Heart right ventricle (tissue), 16 donors: ENCODE measurements at regions not wholly inside any gene's neighbourhood (a gene's known extent, or its start where the extent isn't known, plus 50 kb on each side); places are given as distances from the start of the nearest gene placed in this dataset.

Experiments
- ATAC-seq, 8 donors: fragments of 200-7000 bp; cut with Tn5 transposase; one replicate each; pipeline ENCODE4 v1.9.1; 2020; ENCODE audit warnings: mild to moderate bottlenecking in 8 of 8, moderate library complexity in 8 of 8, moderate number of reproducible peaks in 1 of 8
- DNase-seq, 2 donors: peaks; one replicate each; pipeline ENCODE4 v3.0.0-alpha.2; 2020
- H3K27ac ChIP-seq, 10 donors: fragments of 200-600 bp; sonication (generic) in 2 of 10; one replicate each; pipeline versions ENCODE4 v1.5.0 to v1.8.0; 2020 to 2022; ENCODE audit warnings: mild to moderate bottlenecking in 3 of 10
- H3K27me3 ChIP-seq, 7 donors: fragments of 200-600 bp; one replicate each; pipeline ENCODE4 v1.8.0; 2021 to 2022; ENCODE audit warnings: mild to moderate bottlenecking in 2 of 7
- H3K36me3 ChIP-seq, 9 donors: fragments of 200-600 bp; sonication (generic) in 1 of 9; one replicate each; pipeline versions ENCODE4 v1.5.0 to v1.8.0; 2020 to 2022; ENCODE audit warnings: mild to moderate bottlenecking in 2 of 9
- H3K4me1 ChIP-seq, 9 donors: fragments of 200-600 bp; sonication (generic) in 1 of 9; one replicate each; pipeline versions ENCODE4 v1.5.0 to v1.8.0; 2020 to 2022; ENCODE audit warnings: mild to moderate bottlenecking in 4 of 9
- H3K4me3 ChIP-seq, 10 donors: fragments of 200-600 bp; sonication (generic) in 2 of 10; one replicate each; pipeline versions ENCODE4 v1.5.0 to v1.8.0; 2020 to 2022; ENCODE audit warnings: mild to moderate bottlenecking in 7 of 10, moderate library complexity in 2 of 10
- H3K9me3 ChIP-seq, 11 donors: fragments of 200-600 bp in 10 of 11; sonication (generic) in 2 of 11; one replicate each; pipeline versions ENCODE4 v1.5.0 to v1.8.0; 2013 to 2022; ENCODE audit warnings: mild to moderate bottlenecking in 2 of 11, control low read depth in 1 of 11, moderate library complexity in 1 of 11
- WGBS, 2 donors: extraction: QIAGEN DNeasy Blood & Tissue Kit; methylation state at CpG; one replicate each; pipeline ENCODE4 v1.1.7; 2013; ENCODE audit warnings: inconsistent platforms in 1 of 2; 5-methylcytosine and 5-hydroxymethylcytosine counted together
- intact Hi-C, 10 donors: fragments of 100-400 bp; cut with DNase I; formaldehyde crosslinking; loops; one replicate each; pipeline versions ENCODE4 v1.11.1 to v1.14.2; 2022
- TF ChIP-seq, protein P1 (sequence below), 9 donors: fragments of 200-600 bp; sonication (generic) in 2 of 9; IDR thresholded peaks; one replicate each; pipeline versions ENCODE4 v1.5.0 to v1.8.0; 2021 to 2022; ENCODE audit warnings: antibody characterized with exemption in 9 of 9, mild to moderate bottlenecking in 5 of 9, moderate library complexity in 1 of 9
- donor health status: Arrhythmogenic right ventricular cardiomyopathy.
- donor health status: ischemic (EF 13 %, LVEDD 7.1; RV severe dilation, severe dysfunction).
- donor health status: healthy with polysubstance abuse.
- donor health status: DM: no; HTN: yes; CAD: no.
- donor health status: DM: no; HTN: no; CAD: no.
- donor health status: ischemic (EF 25% LVEDD 6.9; RV normal size, moderate dysfunction).
- donor health status: ischemic (EF 25% LVEDD 5.7; RV mildly dilated, moderate dysfunction).
- donor health status: healthy.
- donor health status: DM: yes; HTN: yes; CAD: no.
- donor health status: Ischemic cardiomyopathy.
- donor health status: ischemic (EF 35%, LVEDD 5.7; RV mildly dilated, moderate dysfunction).
- donor health status: nonischemic (EF 11% LVEDD 7.7; RV severe dilation, severe dysfunction).
- donor health status: DM: yes; HTN: yes; CAD: no.
- donor health status: PGD.
- donor health status: ischemic (EF 29% LVEDD 5.4; RV normal size, mild dysfunction).
- donor health status: nonischemic (EF 23%, LVEDD 6.1; RV moderate dilation, normal function).

DNA sequence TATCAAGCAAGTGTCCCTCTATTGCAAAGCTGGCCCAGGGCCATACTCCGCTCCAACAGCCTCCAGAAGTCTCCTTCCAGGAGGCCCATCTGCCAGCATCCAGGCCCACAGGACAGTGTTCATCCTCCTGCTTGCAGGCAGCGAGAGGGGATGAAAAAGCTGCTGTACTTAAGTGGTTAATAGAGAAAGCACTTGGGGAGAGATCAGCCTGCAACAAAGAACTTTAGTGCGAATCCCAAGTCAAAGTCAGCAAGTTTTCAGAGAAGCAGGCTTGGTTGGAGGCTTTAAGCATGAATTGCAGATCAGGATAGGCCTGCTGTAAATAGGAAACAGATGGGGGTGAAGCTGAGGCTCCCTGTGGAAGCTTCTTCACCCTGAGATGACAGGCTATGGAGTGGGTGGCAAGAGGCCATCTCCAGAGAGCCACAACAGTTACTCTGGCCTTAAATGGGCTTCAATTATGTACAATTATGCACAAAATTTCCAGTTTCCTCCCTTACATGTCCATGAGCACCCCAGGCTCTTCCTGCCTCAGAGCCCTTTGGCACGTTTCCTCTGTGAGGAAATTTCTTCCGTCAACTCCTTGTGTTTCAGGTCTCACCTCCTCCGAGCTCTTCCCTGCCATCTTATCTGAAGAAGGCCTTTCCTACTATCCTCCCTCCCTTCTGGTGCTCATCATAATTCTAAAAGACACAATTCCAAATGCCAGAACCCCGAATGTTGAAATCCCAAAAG is 98.0 kb upstream of the NR3C1 start:
- WGBS, 2 donors, result 67 to 83% methylated on average over 7 of the region's 7 CpGs
- peak in 1 of 8 donors; percentile 37 for ATAC-seq
- peak overlapping the region in 3 of 10 donors; percentile 20 to 45 (median 28) for H3K27ac ChIP-seq
- no peaks in the 10 kb centered on the region for H3K36me3 ChIP-seq
- peaks cover 3 to 42% (median 8%) of the 10 kb centered on the region in 9 donors for H3K4me1 ChIP-seq
- H3K4me3 ChIP-seq, result no peak overlapping the region
- H3K27me3 ChIP-seq, result no peaks in the 10 kb centered on the region
- TF ChIP-seq, protein P1, sequence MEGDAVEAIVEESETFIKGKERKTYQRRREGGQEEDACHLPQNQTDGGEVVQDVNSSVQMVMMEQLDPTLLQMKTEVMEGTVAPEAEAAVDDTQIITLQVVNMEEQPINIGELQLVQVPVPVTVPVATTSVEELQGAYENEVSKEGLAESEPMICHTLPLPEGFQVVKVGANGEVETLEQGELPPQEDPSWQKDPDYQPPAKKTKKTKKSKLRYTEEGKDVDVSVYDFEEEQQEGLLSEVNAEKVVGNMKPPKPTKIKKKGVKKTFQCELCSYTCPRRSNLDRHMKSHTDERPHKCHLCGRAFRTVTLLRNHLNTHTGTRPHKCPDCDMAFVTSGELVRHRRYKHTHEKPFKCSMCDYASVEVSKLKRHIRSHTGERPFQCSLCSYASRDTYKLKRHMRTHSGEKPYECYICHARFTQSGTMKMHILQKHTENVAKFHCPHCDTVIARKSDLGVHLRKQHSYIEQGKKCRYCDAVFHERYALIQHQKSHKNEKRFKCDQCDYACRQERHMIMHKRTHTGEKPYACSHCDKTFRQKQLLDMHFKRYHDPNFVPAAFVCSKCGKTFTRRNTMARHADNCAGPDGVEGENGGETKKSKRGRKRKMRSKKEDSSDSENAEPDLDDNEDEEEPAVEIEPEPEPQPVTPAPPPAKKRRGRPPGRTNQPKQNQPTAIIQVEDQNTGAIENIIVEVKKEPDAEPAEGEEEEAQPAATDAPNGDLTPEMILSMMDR (IDR thresholded peaks at IDR 0.05), result no peak
- DNase-seq, result no peak
- intact Hi-C loops, result loop anchor here in 1 of 10 donors (10.0 kb wide), 1 partner anchor 457 kb away; no protein-coding TSS in a partner anchor
- no peaks in the 10 kb centered on the region for H3K9me3 ChIP-seq

DNA sequence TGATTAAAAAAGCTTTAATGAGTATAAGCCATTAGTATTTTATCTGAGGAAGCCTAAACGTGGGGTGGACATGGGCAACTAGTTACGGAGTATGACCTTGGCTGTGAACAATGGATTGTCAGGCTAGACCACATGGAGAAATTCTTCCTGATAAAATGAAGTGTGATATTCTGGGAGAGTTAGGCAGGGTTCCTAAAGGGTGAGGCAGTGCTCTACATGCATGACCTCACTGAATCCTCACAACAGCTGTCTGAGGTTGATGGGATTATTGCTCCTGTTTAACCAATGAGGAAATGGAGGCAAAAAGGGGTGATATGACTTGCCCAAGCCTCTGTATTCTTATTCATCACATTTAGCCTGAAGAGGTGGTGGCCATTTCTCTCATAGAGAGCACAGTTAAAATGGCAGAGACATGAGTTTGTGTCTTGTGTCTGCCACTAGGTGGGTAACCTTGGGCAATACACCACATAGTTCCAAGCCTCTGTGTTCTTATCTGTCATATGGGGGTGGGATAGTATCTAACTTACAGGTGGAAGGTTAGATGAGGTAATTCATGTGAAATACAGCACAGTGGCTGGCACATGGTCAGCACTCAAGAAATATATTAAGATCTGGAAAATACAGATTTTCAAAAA is 96.1 kb upstream of the NR3C1 start:
- Histone ChIP-seq H3K9me3 (no peaks in the 10 kb centered on the region), H3K4me3 (no peak overlapping the region), H3K4me1 (peaks cover 11 to 54% (median 25%) of the 10 kb centered on the region in 9 donors), H3K27ac (peak overlapping the region in 3 of 10 donors; percentile 6 to 34 (median 19)), H3K36me3 (no peaks in the 10 kb centered on the region), H3K27me3 (no peaks in the 10 kb centered on the region)
- intact Hi-C loops, result loop anchor here in 1 of 10 donors (5.0 to 10.0 kb wide), 2 partner anchors 87 to 455 kb away; no protein-coding TSS in a partner anchor
- TF ChIP-seq, protein P1 (IDR thresholded peaks at IDR 0.05), result no peak
- peak in 7 of 8 donors; percentile 46 to 87 (median 68) for ATAC-seq
- 29 to 35% methylated on average over 2 of the region's 2 CpGs for WGBS, 2 donors
- DNase-seq, result no peak

DNA sequence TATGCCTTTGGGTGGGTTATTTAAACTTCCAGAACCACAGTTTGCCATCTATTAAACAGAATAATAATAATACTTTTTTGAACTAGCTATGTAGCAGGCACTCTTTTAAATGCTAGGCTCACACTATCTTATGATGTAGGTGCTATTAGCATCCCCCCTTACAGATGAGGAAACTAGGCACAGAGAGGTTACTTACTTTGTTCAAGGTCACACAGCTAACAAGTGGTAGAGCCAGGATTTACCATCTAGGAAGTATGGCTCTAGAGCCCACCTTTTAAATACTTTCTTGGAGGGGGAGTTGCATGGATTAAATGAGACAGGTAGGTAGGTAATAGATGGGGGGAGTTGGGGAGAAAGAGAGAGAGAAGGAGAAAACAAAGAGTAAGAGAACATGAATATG is 95.3 kb upstream of the NR3C1 start:
- Histone ChIP-seq H3K4me3 (no peak overlapping the region), H3K36me3 (no peaks in the 10 kb centered on the region)
- intact Hi-C loops, result loop anchor here in 1 of 10 donors (5.0 kb wide), 1 partner anchor 87 kb away; no protein-coding TSS in a partner anchor

DNA sequence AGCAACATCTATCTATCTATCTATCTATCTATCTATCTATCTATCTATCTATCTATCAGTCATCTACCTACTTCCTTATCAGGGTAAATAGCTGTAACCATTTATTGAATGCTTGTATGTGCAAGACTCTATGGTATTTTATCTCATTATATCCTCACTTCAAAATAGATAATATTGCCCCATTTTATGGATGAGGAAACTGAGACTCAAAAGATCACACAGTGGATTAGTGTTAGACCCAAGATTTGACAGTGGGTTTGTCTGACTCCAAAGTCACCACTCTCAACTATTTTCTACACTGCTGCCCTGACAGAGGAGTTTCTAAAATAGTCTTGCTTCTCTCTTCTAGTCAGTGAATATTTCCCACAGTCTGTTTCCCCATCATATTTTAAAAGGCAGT is 94.3 kb upstream of the NR3C1 start:
- TF ChIP-seq, protein P1 (IDR thresholded peaks at IDR 0.05), result no peak
- H3K27me3 ChIP-seq, result no peaks in the 10 kb centered on the region
- ATAC-seq, result no peak
- no peaks in the 10 kb centered on the region for H3K36me3 ChIP-seq
- peaks cover 11 to 42% (median 34%) of the 10 kb centered on the region in 9 donors for H3K4me1 ChIP-seq
- no peak for DNase-seq
- no peaks in the 10 kb centered on the region for H3K9me3 ChIP-seq
- intact Hi-C loops, result loop anchor here in 1 of 10 donors (5.0 kb wide), 1 partner anchor 85 kb away; no protein-coding TSS in a partner anchor
- no peak overlapping the region for H3K4me3 ChIP-seq
- H3K27ac ChIP-seq, result peak overlapping the region in 1 of 10 donors; percentile 78

More for the DNA sequence above, 95.3 kb upstream of the NR3C1 start:
- ATAC-seq (no peak), DNase-seq (no peak)
- Histone ChIP-seq H3K4me1 (peaks cover 11 to 49% (median 32%) of the 10 kb centered on the region in 9 donors), H3K27me3 (no peaks in the 10 kb centered on the region), H3K9me3 (no peaks in the 10 kb centered on the region), H3K27ac (peak overlapping the region in 2 of 10 donors; percentile 19 to 34)
- TF ChIP-seq, protein P1 (IDR thresholded peaks at IDR 0.05), result no peak
